ENCODE measurements at regions not wholly inside any gene's neighbourhood (a gene's known extent, or its start where the extent isn't known, plus 50 kb on each side); places are given as distances from the start of the nearest gene placed in this dataset.

GRCh38 chr9:129395633-129396364, 217.7 kb upstream of the IER5L start:
- no peak for DNase-seq

DNA sequence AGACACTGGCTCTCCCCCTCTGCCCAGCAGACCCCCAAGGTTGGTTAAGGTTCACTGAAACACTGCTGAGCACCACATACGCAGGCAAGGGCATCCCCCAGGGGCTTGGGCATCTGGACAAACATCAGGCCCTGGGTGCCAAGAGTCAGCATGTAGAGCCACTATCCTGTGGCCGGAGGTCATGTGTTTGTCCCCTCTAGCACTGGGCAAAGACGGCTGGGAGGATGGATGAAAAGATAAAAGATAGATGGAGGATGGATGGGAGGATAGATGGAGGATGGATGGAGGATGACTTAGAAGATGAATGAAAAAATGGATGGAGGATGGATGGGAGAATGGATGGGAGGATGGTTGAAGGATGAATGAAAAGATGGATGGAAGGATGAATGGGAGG, 216.8 kb upstream of the IER5L start:
- DNase-seq, result no peak

DNA sequence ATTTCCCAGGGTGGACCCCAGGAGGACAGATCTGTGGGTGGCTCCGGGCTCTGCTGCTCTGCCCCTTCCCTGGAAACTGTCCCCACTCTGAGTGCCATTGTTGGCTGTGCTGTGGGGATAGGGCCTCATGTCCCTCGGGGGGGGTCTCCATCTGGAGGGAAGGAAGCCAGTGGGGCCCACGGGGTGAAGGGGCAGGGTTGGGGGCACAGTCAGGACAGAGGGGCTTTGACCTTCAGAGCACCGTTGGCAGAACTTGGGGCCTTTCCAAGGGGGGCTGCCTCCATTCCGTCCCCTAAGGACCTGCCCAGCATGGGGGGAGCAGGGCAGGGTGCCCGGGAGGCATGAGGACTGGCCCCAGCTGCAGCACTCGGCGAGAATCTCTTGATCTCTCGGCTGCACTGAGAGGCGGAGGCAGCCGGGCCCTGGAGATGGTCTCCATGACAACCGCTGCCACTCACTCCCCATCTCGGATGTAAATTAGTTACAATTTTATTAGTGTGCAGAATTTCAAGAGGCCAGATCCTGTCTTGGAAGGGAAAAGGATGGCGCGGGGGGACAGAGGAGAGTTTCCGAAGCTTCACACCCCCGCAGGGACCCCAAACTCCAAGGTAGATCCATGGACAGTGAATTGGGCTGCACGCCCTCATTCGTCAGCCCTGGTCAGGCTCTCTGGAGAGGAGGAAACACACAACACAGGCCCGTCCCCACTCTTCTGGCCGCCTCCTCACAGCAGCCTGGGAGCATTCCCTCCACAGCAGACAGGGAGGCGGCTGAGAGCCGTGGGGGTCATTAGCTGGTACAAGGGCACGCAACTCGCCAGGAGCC, 216.2 kb upstream of the IER5L start:
- DNase-seq, result no peak

GRCh38 chr9:129393064-129393463, 215.0 kb upstream of the IER5L start:
- no peak for DNase-seq

GRCh38 chr9:129392093-129392541, 214.1 kb upstream of the IER5L start:
- DNase-seq, result no peak

DNA sequence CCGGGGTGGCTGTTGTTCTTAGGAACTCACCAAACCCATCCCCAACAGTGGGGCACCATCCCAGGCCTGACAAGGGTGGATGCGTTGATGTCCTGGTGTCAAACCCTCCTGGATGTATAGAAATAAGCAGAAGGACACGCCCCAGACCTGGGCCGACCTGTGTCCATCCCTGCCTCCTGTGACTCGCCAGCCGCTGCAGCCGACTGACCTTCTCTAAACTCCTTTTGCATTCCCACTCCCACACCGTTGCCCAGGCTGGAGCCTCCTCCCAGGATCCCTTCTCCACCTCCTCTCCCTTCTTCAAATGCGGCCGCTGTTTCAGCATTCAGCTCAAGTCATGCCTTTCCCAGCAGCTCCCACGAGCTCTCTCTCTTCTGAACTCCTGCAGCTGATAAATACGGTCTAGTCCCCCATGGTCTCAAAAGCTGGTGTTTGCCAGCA, 213.2 kb upstream of the IER5L start:
- no peak for DNase-seq

- DNase-seq, result no peak
These were observed 212.5 kb upstream of the IER5L start for GRCh38 chr9:129390541-129390940.

GRCh38 chr9:129387822-129388221, 209.8 kb upstream of the IER5L start:
- DNase-seq, result no peak

- DNase-seq, result no peak
These were observed 208.7 kb upstream of the IER5L start for GRCh38 chr9:129386812-129387177.

- no peak for DNase-seq
These were observed 207.3 kb upstream of the IER5L start for GRCh38 chr9:129385211-129385934.

DNA sequence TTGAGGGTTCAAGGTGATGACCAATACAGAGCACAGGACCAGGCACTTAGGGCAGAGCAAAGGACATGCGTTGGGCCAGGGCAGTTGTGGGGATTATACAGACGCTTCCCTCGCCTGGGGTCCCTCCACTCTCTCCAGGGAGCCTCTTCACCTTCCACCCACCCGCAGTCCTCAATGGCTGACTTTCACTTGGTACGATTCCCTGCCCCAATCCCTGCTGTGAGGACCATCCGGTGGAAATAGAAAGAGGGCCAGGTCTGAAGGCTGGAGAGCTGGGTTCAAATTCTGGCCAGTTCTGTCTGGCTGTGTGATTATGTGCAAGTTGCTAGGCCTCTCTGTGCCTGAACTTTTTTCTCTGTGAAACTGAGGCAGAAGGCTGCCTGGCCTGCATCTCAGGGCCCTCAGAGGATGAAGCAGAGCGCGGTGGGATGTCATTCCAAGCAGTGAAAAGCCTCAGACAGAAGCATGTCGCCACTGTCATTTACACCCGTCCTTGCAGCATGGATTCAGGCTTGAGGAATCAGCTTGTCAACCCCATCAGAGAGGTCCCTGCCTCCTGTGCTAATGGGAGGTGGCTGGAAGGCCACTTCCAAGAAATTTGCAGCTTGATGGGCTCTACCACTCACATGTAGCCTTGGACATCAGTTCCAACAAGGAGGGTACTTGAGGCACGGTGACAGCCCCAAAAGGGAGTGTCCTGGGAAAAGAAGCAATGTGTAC, 206.6 kb upstream of the IER5L start:
- DNase-seq, result no peak

- DNase-seq, result no peak
These were observed 205.8 kb upstream of the IER5L start for GRCh38 chr9:129383561-129384490.

DNA sequence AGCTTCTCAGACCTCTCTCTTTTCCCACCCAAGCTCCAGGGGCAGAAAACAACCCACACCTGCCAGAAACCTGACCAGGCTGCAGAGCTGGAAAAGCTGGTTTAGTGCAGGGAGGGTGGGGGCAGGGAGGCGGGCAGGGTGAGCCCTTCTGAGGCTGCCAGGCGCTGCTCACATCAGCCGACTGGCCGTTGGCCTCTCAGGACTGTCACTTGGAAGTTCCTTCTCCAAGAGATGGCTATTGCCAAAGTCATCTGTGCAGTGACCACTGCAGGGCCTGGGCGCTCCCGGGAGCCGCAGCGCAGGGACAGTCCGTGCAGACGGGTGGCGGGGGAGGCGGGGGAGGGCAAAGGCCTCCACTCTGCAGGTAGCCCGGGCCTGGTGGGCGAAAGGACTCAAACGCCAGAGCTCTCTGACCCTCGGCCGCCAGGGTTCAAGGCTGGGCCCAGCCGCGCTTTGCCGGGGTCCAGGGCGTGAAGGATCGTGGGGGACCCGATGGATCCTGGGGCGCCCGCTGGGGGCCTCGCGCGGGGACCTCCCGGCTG, 205.0 kb upstream of the IER5L start:
- DNase-seq, result no peak

GRCh38 chr9:129382281-129383018, 204.4 kb upstream of the IER5L start:
- DNase-seq, result no peak

GRCh38 chr9:129381481-129381957, 203.5 kb upstream of the IER5L start:
- DNase-seq, result no peak

- DNase-seq, result no peak
These were observed 202.9 kb upstream of the IER5L start for GRCh38 chr9:129380961-129381401.

DNA sequence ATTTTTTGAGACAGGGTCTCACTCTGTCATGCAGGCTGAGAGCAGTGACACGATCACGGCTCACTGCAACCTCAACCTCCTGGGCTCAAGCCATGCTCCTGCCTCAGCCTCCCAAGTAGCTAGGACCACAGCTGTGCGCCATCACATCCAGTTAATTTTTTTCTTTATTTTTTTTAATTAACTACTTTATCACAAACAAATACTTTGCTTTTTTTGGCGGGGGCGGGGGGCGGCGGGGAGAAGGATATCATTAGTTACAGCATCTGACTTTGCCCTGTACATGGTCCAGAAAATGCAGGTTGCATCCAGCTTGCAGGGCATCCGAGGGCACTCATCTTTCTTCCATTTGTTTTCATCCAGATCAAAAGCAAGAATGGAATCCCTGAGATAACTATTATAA, 201.8 kb upstream of the IER5L start:
- no peak for DNase-seq

DNA sequence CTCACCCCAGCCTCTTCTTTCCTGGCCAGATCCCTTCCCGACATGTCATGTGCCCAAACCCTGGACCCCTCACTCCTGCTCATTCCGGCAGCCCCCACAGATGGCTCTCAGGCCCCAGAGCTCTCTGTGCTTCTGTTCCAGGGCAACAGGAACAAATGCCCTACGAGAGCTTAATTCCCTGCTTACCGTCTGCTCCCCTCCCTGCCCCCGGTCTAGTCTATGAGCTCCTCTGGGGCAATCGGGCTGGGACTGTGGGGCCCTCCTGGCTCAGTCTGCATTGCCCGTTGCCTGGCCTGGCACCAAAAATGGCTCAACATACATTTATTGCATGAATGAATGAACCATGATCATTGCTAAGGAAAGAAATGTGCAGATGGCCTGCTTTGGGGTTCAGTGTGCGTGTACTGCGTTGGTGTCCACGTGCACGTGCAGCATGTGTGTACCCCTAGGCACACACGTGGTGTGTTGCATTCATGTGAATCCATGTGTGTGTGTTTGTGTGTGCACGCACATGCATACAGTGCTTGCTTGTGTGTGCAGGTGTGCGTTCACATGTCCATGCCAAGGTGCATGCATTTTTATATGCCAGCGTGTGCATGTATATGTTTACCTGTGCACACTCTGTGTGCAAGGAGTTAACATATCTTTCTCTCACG, 201.2 kb upstream of the IER5L start:
- no peak for DNase-seq

DNA sequence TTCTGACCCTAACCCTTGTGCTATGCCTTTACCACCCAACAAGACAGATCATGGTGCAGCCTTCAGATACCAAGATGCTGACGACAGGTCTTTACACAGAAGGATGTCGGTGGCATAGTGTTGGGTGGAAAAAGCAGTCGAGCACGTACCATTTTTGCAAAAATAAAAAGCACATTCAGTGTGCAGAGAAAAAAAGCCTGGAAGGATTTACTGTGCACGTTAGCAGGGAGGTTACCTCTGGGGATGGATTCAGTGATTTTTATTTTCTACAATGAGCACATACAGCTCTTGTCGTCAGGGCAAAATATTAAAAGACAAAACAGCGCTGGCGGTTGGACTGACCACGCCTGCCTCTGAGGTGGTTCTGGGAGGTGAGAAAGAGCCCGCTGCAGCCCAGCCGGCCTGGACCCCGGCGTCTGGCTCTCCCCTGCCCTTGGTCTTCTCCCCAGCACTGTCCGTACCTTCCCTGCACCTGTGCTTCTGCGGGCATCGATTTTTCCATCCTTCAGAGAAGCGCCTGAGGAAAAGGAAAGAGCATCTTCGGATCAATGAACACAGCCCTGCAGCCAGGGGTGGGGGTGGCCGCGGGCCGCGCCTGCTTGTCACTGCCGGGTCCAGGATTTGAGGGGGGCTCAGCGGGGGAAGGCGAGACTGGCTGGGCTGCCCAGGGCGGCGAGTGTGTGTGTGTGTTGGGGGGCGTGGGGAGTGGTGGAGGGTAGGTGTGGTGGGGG, 200.0 kb upstream of the IER5L start:
- no peak for DNase-seq
